ENCODE measurements at regions not wholly inside any gene's neighbourhood (a gene's known extent, or its start where the extent isn't known, plus 50 kb on each side); places are given as distances from the start of the nearest gene placed in this dataset.
A peak's percentile ranks its signal among the peaks of the same experiment; 100 is the strongest.
"Not testable (repeated sequence)": the region's sequence is repeated elsewhere in the genome, so short reads cannot be mapped to it uniquely, and the experiment has no call there.

DNA sequence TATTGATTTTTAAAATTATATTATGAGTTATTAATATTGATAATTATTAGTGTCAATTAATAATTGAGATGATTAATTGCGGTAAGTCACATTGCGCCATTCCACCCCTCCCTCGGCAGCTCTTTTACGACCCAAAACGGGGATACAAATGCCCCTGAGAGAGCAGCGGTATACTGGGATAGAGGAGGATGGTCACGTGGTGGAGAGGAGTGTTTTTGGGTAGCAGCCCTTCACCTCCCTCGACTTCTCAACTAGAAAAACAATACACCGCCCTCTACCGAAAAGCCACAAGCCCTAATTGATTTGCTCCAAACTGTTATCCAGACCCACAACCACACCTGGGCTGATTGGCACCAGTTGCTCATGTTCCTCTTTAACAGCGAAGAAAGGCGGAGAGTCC, 71.0 kb downstream of the DAPL1 start:
- DNase-seq; H3K27ac Mint-ChIP-seq; H3K36me3 Mint-ChIP-seq (ENCODE audit: low read depth); intact Hi-C loops (cut with micrococcal nuclease); H3K4me1 Mint-ChIP-seq; H3K9me3 Mint-ChIP-seq; H3K4me3 Mint-ChIP-seq; H3K27me3 Mint-ChIP-seq: not testable (repeated sequence)

DNA sequence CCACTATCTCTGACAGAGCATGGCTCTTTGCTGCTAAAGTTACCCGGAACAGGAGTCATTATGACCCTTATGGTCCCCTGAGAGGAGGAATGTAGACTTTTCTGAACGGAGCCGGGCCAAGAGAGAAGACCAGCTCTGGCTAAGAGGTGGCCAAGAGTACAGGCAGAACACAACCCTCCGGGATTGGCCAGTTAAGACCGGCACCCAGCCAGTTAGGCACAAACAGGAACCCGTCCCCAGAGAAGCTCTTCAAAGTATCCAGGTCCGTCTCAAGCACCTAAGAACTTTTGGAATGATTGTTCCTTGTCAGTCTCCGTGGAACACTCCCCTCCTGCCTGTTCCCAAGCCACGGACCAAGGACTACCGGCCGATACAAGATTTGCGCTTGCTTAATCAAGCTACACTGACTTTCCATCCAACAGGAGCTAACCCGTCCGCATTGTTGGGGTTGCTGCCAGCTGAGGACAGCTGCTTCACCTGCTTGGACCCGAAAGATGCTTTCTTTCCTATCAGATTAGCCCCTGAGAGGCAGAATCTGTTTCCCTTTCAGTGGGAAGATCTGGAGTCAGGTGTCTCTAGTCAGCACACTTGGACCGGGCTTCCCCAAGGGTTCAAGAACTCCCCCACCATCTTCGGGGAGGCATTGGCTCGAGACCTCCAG, 72.5 kb downstream of the DAPL1 start:
- H3K27me3 Mint-ChIP-seq; H3K4me1 Mint-ChIP-seq; H3K27ac Mint-ChIP-seq; H3K36me3 Mint-ChIP-seq (ENCODE audit: low read depth); H3K4me3 Mint-ChIP-seq; H3K9me3 Mint-ChIP-seq; intact Hi-C loops (cut with micrococcal nuclease); DNase-seq: not testable (repeated sequence)

DNA sequence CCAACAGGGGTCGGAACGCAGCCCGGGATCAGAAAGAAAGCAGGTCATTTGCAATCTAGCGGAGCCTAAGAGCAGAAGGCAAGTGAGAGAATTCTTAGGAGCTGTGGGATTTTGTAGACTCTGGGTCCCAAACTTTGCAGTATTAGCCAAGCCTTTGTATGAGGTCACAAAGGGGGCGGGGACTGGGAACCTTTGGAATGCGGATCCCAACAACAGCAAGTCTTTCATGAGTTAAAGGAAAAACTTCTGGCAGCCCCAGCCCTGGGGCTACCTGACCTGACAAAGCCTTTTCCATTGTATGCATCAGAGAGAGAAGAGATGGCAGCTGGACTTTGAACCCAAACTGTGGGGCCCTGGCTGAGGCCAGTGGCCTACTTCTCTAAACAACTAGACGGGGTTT, 73.3 kb downstream of the DAPL1 start:
- H3K4me1 Mint-ChIP-seq; DNase-seq; H3K27me3 Mint-ChIP-seq; H3K27ac Mint-ChIP-seq; H3K36me3 Mint-ChIP-seq (ENCODE audit: low read depth); intact Hi-C loops (cut with micrococcal nuclease); H3K9me3 Mint-ChIP-seq; H3K4me3 Mint-ChIP-seq: not testable (repeated sequence)

DNA sequence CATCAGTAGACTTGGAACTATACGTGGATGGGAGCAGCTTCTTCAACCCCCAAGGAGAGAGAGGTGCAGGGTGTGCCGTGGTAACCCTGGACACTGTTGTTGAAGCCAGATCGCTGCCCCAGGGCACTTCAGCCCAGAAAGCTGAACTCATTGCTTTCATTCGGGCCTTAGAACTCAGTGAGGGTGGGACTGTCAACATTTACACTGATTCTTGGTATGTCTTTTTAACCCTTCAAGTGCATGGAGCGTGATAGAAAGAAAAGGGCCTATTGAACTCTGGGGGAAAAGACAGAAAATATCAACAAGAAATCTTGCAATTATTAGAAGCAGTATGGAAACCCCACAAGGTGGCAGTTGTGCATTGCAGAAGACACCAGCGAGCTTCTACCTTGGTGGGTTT, 74.0 kb downstream of the DAPL1 start:
- H3K4me3 Mint-ChIP-seq; H3K36me3 Mint-ChIP-seq (ENCODE audit: low read depth); intact Hi-C loops (cut with micrococcal nuclease); H3K27ac Mint-ChIP-seq; H3K4me1 Mint-ChIP-seq; DNase-seq; H3K9me3 Mint-ChIP-seq; H3K27me3 Mint-ChIP-seq: not testable (repeated sequence)

DNA sequence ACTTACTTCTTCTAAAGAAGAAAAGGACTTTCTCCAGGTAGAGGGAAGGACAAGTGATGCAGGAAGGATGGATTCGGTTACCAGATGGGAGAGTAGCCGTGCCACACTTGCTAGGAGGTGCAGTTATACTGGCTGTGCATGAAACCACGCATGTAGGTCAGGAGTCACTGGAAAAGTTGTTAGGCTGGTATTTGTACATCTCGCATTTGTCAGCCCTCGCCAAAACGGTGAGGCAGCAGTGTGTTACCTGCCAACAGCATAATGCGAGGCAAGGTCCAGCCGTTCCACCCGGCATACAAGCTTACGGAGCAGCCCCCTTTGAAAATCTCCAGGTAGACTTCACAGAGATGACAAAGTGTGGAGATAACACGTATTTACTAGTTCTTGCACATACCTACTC, 74.5 kb downstream of the DAPL1 start:
- DNase-seq; intact Hi-C loops (cut with micrococcal nuclease); H3K9me3 Mint-ChIP-seq; H3K27ac Mint-ChIP-seq; H3K4me3 Mint-ChIP-seq; H3K4me1 Mint-ChIP-seq; H3K36me3 Mint-ChIP-seq (ENCODE audit: low read depth); H3K27me3 Mint-ChIP-seq: not testable (repeated sequence)

DNA sequence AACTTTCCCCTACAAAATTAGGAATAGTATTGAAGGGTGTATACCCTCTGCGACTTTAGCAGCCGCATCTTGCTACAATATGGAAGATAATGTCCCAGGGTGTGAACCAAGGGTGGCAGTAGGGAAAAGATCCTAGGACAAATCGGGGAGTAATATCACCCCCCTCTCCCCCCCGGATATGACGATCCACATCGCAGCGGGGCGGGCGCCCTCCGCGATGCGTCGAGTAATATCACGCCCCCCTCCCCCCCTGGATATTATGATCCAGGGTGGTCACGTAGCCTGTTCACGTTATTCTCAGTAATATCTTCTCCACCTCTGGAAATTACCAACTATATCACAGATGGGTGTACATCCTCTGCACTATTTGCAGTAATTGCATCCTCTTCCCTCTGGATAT, 82.9 kb downstream of the DAPL1 start:
- DNase-seq = no peak
- Mint-ChIP-seq H3K4me1 (no peaks in the 10 kb centered on the region), H3K4me3 (no peak overlapping the region), H3K36me3 (ENCODE audit: low read depth) (no peaks in the 10 kb centered on the region), H3K27ac (no peak overlapping the region), H3K9me3 (no peaks in the 10 kb centered on the region), H3K27me3 (no peaks in the 10 kb centered on the region)
- intact Hi-C loops (cut with micrococcal nuclease) = no loop called here

DNA sequence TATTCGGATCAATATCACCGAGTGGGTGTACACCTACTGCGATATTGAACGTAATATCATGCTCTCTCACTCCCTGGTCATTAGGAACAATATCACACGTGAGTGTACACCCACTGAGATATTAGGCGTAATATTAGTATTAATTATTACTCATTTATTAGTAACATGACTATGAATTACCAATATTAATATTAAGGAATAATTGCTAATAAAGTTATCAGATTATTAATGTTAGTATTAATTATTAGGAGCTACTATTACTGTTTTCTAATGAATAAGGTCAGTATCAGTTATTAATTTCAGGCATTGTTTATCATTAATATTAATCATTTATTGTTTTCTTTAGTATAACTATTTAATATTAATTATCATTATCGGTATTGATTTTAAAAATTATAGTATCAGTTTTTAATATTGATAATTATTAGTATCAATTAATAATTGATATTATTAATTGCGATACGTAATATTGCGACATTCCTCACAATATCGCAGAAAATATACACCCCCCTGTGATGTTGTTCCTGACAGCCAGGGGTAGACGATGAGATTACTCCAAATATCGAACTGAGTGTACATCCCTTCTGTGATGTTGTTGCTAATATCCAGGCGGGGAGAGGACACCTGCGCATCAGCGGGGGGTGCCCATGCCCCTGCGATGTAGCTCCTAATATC, 84.2 kb downstream of the DAPL1 start:
- no peak for DNase-seq
- no peak overlapping the region for H3K4me3 Mint-ChIP-seq
- intact Hi-C loops (cut with micrococcal nuclease) = no loop called here
- no peaks in the 10 kb centered on the region for H3K4me1 Mint-ChIP-seq
- H3K9me3 Mint-ChIP-seq = no peaks in the 10 kb centered on the region
- H3K27me3 Mint-ChIP-seq = no peaks in the 10 kb centered on the region
- no peak overlapping the region for H3K27ac Mint-ChIP-seq
- H3K36me3 Mint-ChIP-seq (ENCODE audit: low read depth) = no peaks in the 10 kb centered on the region

DNA sequence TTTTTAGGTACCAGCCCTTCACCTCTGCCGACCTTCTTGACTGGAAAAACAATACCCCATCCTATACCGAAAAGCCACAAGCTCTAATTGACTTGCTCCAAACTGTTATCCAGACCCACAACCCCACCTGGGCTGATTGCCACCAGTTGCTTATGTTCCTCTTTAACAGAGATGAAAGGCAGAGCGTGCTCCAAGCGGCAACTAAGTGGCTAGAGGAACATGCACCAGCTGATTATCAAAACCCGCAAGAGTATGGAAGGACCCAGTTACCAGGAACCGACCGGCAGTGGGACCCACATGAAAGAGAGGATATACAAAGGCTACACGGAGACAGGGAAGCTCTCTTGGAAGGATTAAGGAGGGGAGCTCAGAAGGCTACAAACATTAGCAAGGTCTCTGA, 86.1 kb upstream of the TANC1 start:
- H3K27ac Mint-ChIP-seq = no peak overlapping the region
- peaks cover 4% of the 10 kb centered on the region for H3K4me1 Mint-ChIP-seq
- no peaks in the 10 kb centered on the region for H3K36me3 Mint-ChIP-seq (ENCODE audit: low read depth)
- intact Hi-C loops (cut with micrococcal nuclease) = no loop called here
- H3K9me3 Mint-ChIP-seq = no peaks in the 10 kb centered on the region
- no peak for DNase-seq
- H3K27me3 Mint-ChIP-seq = no peaks in the 10 kb centered on the region
- no peak overlapping the region for H3K4me3 Mint-ChIP-seq

DNA sequence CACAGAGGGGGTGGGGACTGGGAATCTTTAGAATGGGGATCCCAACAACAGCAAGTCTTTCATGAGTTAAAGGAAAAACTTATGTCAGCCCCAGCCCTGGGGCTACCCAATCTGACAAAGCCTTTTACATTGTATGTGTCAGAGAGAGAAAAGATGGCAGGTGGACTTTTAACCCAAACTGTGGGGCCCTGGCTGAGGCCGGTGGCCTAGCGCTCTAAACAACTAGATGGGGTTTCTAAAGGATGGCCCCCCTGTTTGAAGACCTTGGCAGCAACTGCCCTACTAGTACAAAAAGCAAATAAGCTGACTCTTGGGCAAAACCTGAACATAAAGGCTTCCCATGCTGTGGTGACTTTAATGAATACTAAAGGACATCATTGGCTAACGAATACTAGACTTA, 83.9 kb upstream of the TANC1 start:
- DNase-seq; H3K27me3 Mint-ChIP-seq; H3K4me1 Mint-ChIP-seq; H3K36me3 Mint-ChIP-seq (ENCODE audit: low read depth); H3K27ac Mint-ChIP-seq; H3K9me3 Mint-ChIP-seq; H3K4me3 Mint-ChIP-seq; intact Hi-C loops (cut with micrococcal nuclease): not testable (repeated sequence)

DNA sequence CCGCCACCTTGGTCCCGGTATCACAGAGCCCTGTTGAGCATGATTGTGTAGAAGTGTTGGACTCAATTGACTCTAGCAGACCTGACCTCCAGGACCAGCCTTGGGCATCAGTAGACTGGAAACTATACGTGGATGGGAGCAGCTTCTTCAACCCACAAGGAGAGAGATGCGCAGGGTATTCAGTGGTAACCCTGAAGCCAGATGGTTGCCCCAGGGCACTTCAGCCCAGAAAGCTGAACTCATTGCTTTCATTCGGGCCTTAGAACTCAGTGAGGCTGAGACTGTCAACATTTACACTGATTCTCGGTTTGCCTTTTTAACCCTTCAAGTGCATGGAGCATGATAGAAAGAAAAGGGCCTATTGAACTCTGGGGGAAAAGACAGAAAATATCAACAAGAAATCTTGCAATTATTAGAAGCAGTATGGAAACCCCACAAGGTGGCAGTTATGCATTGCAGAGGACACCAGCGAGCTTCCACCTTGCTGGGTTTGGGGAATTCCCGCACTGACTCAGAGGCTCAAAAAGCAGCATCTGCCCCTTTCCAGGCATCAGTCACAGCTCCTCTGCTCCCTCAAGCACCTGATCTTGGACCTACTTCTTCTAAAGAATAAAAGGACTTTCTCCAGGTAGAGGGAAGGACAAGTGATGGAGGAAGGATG, 83.3 kb upstream of the TANC1 start:
- H3K27me3 Mint-ChIP-seq; H3K36me3 Mint-ChIP-seq (ENCODE audit: low read depth); H3K4me3 Mint-ChIP-seq; H3K9me3 Mint-ChIP-seq; H3K27ac Mint-ChIP-seq; H3K4me1 Mint-ChIP-seq: not testable (repeated sequence)
- intact Hi-C loops (cut with micrococcal nuclease) = loop anchor here (1.0 kb wide), 1 partner anchor 233 kb away; no protein-coding TSS in a partner anchor
- peak; percentile 70 for DNase-seq

DNA sequence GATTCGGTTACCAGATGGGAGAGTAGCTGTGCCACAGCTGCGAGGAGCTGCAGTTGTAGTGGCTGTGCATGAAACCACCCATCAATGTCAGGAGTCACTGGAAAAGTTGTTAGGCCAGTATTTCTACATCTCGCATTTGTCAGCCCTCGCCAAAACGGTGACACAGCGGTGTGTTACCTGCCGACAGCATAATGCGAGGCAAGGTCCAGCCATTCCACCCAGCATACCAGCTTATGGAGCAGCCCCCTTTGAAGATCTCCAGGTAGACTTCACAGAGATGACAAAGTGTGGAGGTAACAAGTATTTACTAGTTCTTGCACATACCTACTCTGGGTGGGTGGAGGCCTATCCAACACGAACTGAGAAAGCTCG, 82.8 kb upstream of the TANC1 start:
- intact Hi-C loops (cut with micrococcal nuclease) = loop anchor here (1.0 kb wide), 1 partner anchor 233 kb away; no protein-coding TSS in a partner anchor
- H3K27ac Mint-ChIP-seq; H3K9me3 Mint-ChIP-seq; H3K4me1 Mint-ChIP-seq; H3K36me3 Mint-ChIP-seq (ENCODE audit: low read depth); DNase-seq; H3K27me3 Mint-ChIP-seq; H3K4me3 Mint-ChIP-seq: not testable (repeated sequence)

DNA sequence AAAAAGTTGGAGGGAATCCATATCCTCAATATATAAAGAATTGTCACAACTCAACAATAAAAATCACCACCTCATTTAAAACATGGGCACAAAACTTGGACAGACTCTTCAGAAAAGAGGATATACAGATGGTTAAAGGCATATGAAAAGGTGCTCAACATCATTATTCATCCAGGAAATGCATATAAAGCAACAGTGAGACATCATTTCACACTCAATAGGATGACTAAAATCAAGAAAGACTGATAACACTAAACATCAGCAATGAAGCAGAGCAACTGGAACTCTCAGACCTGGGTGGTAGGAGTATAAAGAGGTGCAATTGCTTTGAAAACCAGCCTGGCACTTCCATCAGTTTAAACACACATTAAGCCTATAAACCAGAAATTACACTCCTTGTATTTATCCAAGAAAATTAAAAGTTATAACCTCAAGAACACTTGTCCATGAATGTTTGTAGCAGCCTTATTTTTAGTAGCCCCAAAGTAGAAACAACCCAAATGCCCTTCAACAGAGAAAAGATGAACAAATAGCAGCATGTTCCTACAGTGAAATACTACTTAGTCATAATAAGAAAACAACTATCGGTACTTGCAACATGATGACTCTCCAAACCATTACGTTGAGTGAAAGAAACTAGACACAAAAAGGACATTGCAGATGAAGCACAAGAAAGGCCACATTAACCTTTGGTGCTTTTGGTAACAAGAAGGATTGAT, 79.1 kb upstream of the TANC1 start:
- DNase-seq = no peak
- intact Hi-C loops (cut with micrococcal nuclease) = no loop called here
- H3K9me3 Mint-ChIP-seq = peaks cover 7% of the 10 kb centered on the region
- no peaks in the 10 kb centered on the region for H3K36me3 Mint-ChIP-seq (ENCODE audit: low read depth)
- no peak overlapping the region for H3K4me3 Mint-ChIP-seq
- no peak overlapping the region for H3K27ac Mint-ChIP-seq
- peaks cover 4% of the 10 kb centered on the region for H3K4me1 Mint-ChIP-seq
- H3K27me3 Mint-ChIP-seq = peaks cover 4% of the 10 kb centered on the region

DNA sequence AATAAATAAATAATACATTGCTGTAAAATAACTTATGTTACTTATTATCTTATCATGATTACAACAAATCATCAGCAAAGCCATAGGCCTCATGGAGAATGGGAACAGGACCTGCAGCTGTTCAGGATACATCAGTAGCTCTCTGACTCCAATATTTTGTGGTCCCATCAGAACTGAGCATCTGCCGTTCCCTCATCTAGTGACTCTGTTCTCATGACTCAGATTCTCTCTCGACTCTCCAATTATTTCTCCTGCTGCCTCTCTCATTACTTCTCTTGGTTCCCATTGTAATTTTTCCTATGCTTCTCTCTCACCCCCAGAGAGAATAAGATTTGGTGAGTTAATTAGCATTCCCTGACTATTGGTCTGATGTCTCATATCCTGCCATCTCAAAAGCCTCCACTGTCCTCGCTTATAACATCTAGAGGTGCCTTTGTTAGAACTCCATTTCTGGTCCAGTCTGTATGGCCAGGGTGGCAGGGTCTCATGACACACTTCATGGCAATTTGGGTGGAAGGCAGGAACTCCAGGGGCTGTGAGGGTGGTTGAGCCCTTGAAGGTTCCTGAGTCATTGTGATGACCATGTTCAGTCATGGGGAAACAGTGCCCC, 78.0 kb upstream of the TANC1 start:
- DNase-seq = no peak
- no peak overlapping the region for H3K4me3 Mint-ChIP-seq
- intact Hi-C loops (cut with micrococcal nuclease) = no loop called here
- no peak overlapping the region for H3K27ac Mint-ChIP-seq
- peaks cover 2% of the 10 kb centered on the region for H3K4me1 Mint-ChIP-seq
- H3K27me3 Mint-ChIP-seq = peaks cover 4% of the 10 kb centered on the region
- no peaks in the 10 kb centered on the region for H3K36me3 Mint-ChIP-seq (ENCODE audit: low read depth)
- H3K9me3 Mint-ChIP-seq = peaks cover 7% of the 10 kb centered on the region

DNA sequence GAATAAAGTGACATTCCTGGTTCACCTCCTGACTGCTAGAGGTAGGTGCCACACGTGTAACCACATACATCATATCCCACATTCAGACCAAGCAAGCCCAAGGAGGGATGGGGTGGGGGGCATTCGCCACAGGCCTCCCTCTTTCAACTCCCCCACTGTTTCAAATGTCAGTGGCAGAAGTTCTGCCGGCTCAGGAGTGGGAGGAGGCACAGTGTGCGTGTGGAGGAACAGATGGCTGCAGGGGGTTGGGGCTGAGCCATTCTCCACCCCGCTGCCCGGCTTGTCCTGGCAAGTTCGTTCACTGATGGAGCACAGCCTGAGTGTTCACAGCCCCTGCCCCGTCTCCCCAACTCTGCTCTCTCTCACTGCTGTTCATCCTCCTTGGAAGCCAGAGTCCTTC, 75.4 kb upstream of the TANC1 start:
- H3K36me3 Mint-ChIP-seq (ENCODE audit: low read depth) = no peaks in the 10 kb centered on the region
- no peaks in the 10 kb centered on the region for H3K4me1 Mint-ChIP-seq
- peaks cover 4% of the 10 kb centered on the region for H3K27me3 Mint-ChIP-seq
- intact Hi-C loops (cut with micrococcal nuclease) = no loop called here
- H3K4me3 Mint-ChIP-seq = no peak overlapping the region
- peaks cover 7% of the 10 kb centered on the region for H3K9me3 Mint-ChIP-seq
- no peak overlapping the region for H3K27ac Mint-ChIP-seq
- DNase-seq = no peak

All from activated CD4-positive, alpha-beta T cell treated with anti-CD3 and anti-CD28 coated beads, Interleukin-2, amount 10 ng/mL, durations not matched to agents 24 days and 14 days (primary cell).